B cell (primary cell): ENCODE measurements at regions not wholly inside any gene's neighbourhood (a gene's known extent, or its start where the extent isn't known, plus 50 kb on each side); places are given as distances from the start of the nearest gene placed in this dataset.

Experiments
- ATAC-seq: fragments of 200-7000 bp; cut with Tn5 transposase; one replicate; pipeline ENCODE4 v1.10.0; 2021; ENCODE audit warnings: low read depth, mild to moderate bottlenecking, moderate number of reproducible peaks, moderate library complexity
- CTCF ChIA-PET: fragments of 350-600 bp; sonication (Branson Sonifier 250); formaldehyde crosslinking; loops from one replicate; lab custom pipeline; 2021; ENCODE audit warnings: antibody characterized with exemption, inconsistent platforms; lab: Charles Lee
- POLR2A ChIA-PET: fragments of 350-600 bp; sonication (Branson Sonifier 250); formaldehyde crosslinking; loops from one replicate; lab custom pipeline; 2021; ENCODE audit warnings: antibody characterized with exemption; lab: Charles Lee
- DNase-seq: peaks from one replicate; pipeline ENCODE4 v3.0.0; 2013
- H2AFZ ChIP-seq: 2 replicates; pipeline ENCODE4 v1.6.1; 2012; ENCODE audit warnings: mild to moderate bottlenecking, low read depth, low read length; ENCODE audit not compliant: insufficient read depth, poor library complexity, severe bottlenecking
- H3K27ac ChIP-seq, 2 donors: 1 replicate in 1 of 2; 2 replicates in 1 of 2; pipeline ENCODE4 v1.5.1; 2012 to 2013; ENCODE audit warnings: low read length in 2 of 2, mild to moderate bottlenecking in 2 of 2, moderate library complexity in 1 of 2
- H3K27me3 ChIP-seq, 4 experiments: fragments of 200-600 bp in 1 of 4; sonication (generic) in 1 of 4; replicated peaks in 1 of 4; 1 replicate in 2 of 4; 2 replicates in 2 of 4; pipeline versions ENCODE4 v1.6.1 to v1.7.0; 2013 to 2016; ENCODE audit warnings: low read length in 3 of 4, mild to moderate bottlenecking in 2 of 4, mixed read lengths in 1 of 4, moderate library complexity in 1 of 4; ENCODE audit not compliant: insufficient read depth in 4 of 4, control insufficient read depth in 3 of 4; ENCODE audit errors: control extremely low read depth in 1 of 4
- H3K36me3 ChIP-seq, 2 experiments: replicated peaks in 1 of 2; 1 replicate in 1 of 2; 2 replicates in 1 of 2; pipeline versions ENCODE4 v1.6.1 to v1.7.1; 2013; ENCODE audit warnings: low read length in 1 of 2; ENCODE audit not compliant: insufficient read depth in 2 of 2, control insufficient read depth in 1 of 2; ENCODE audit errors: control extremely low read depth in 1 of 2, extremely low read depth in 1 of 2
- H3K4me1 ChIP-seq, 2 donors: fragments of 200-600 bp in 1 of 2; sonication (generic) in 1 of 2; 1 replicate in 1 of 2; 2 replicates in 1 of 2; pipeline versions ENCODE4 v1.5.1 to v1.6.1; 2013 to 2017; ENCODE audit warnings: low read length in 2 of 2; ENCODE audit not compliant: control insufficient read depth in 2 of 2, insufficient read depth in 2 of 2
- H3K4me2 ChIP-seq: replicated peaks from 2 replicates; pipeline ENCODE3; 2012; ENCODE audit warnings: mild to moderate bottlenecking, low read depth, low read length; ENCODE audit not compliant: poor library complexity, severe bottlenecking
- H3K4me3 ChIP-seq, 5 experiments: fragments of 200-600 bp in 1 of 5; sonication (generic) in 1 of 5; 1 replicate in 3 of 5; 2 replicates in 2 of 5; pipeline versions ENCODE4 v1.5.1 to v1.7.0; 2011 to 2016; ENCODE audit warnings: low read length in 4 of 5, mild to moderate bottlenecking in 4 of 5, low read depth in 2 of 5, control low read depth in 1 of 5, moderate library complexity in 1 of 5; ENCODE audit not compliant: insufficient read depth in 1 of 5; ENCODE audit errors: control extremely low read depth in 1 of 5, extremely low read depth in 1 of 5
- H3K79me2 ChIP-seq: fragments of 200-600 bp; sonication (generic); one replicate; pipeline ENCODE4 v1.6.0; 2016; ENCODE audit warnings: low read length; ENCODE audit not compliant: control insufficient read depth, insufficient read depth
- H3K9ac ChIP-seq: fragments of 200-600 bp; sonication (generic); 2 replicates; pipeline ENCODE4 v1.6.1; 2017; ENCODE audit warnings: mild to moderate bottlenecking, low read length, moderate library complexity
- H3K9me3 ChIP-seq, 3 donors: one replicate each; pipeline versions ENCODE4 v1.6.1 to v1.7.1; 2013; ENCODE audit warnings: low read length in 2 of 3; ENCODE audit not compliant: control insufficient read depth in 2 of 3, insufficient read depth in 1 of 3; ENCODE audit errors: control extremely low read depth in 1 of 3
- H4K20me1 ChIP-seq: 2 replicates; pipeline ENCODE4 v1.6.0; 2012; ENCODE audit warnings: mild to moderate bottlenecking, low read length; ENCODE audit not compliant: insufficient read depth, control insufficient read depth, poor library complexity, severe bottlenecking
- H3K27ac Mint-ChIP-seq: one replicate; pipeline ENCODE4 v1.8.0; 2021; ENCODE audit warnings: mixed read lengths
- H3K27me3 Mint-ChIP-seq: one replicate; pipeline ENCODE4 v1.8.0; 2021; ENCODE audit warnings: mixed read lengths
- H3K4me1 Mint-ChIP-seq: one replicate; pipeline ENCODE4 v1.8.0; 2021; ENCODE audit warnings: mixed read lengths
- H3K4me3 Mint-ChIP-seq: one replicate; pipeline ENCODE4 v1.8.0; 2021; ENCODE audit warnings: mixed read lengths
- H3K9me3 Mint-ChIP-seq: one replicate; pipeline ENCODE4 v1.8.0; 2022; ENCODE audit warnings: mixed read lengths; ENCODE audit not compliant: insufficient read depth
- CTCF ChIP-seq: fragments of 200-600 bp; IDR thresholded peaks from one replicate; pipeline ENCODE4 v1.8.0; 2022; ENCODE audit warnings: antibody characterized with exemption, mild to moderate bottlenecking
- EZH2 ChIP-seq: IDR thresholded peaks from 2 replicates; pipeline ENCODE4 v1.6.1; 2012; ENCODE audit warnings: borderline replicate concordance, low read depth, mild to moderate bottlenecking, moderate library complexity, low read length; ENCODE audit not compliant: insufficient read depth, poor library complexity, severe bottlenecking
- WGBS: methylation state at CpG from one replicate; pipeline ENCODE4 v1.1.5; 2013; ENCODE audit warnings: missing lambda C conversion rate; ENCODE audit not compliant: insufficient coverage; 5-methylcytosine and 5-hydroxymethylcytosine counted together
- intact Hi-C: fragments of 100-400 bp; cut with micrococcal nuclease; formaldehyde crosslinking; loops from one replicate; pipeline ENCODE4 v1.10.0; 2022

DNA sequence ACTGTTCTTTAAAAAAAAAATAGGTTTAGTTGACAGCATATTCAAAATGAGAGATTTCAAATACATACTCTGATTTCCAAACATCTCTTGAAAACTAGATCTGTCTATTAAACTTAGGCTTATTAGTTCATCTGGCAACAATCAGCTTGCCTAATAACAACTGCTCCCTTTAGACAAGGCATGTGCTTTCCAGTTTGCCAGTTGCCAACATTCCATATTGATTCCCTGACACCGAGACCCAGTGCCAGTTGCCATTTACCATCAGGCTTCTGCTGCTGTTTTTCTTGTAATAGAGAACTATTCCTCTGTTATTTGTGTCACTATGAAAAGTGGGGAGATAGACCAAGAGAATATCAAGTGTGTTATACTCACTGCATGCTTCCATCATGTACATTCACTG is 256.0 kb downstream of the C1D start:
- Histone ChIP-seq H3K9me3 (peaks cover 0 to 13% (median 2%) of the 10 kb centered on the region in 3 donors), H3K4me1 (no peaks in the 10 kb centered on the region), H4K20me1 (no peaks in the 10 kb centered on the region), H3K79me2 (no peaks in the 10 kb centered on the region), H3K27ac (no peak overlapping the region), H3K27me3 (peaks cover 0 to 8% (median 0%) of the 10 kb centered on the region in 4 experiments), H2AFZ (no peak overlapping the region), H3K4me2 (no peak overlapping the region), H3K9ac (no peak overlapping the region), H3K4me3 (no peak overlapping the region), H3K36me3 (no peaks in the 10 kb centered on the region)
- peaks cover 33% of the 10 kb centered on the region for H3K27me3 Mint-ChIP-seq
- ATAC-seq: no peak
- POLR2A ChIA-PET: no interaction called here
- H3K4me3 Mint-ChIP-seq: no peak overlapping the region
- WGBS: no CpG with 5 or more reads among the region's 1 CpG
- DNase-seq: no peak
- H3K4me1 Mint-ChIP-seq: no peaks in the 10 kb centered on the region
- intact Hi-C loops: no loop called here
- peaks cover 4% of the 10 kb centered on the region for H3K9me3 Mint-ChIP-seq
- CTCF ChIA-PET: no interaction called here
- H3K27ac Mint-ChIP-seq: no peak overlapping the region
- TF ChIP-seq EZH2 (no peak), CTCF (no peak)

DNA sequence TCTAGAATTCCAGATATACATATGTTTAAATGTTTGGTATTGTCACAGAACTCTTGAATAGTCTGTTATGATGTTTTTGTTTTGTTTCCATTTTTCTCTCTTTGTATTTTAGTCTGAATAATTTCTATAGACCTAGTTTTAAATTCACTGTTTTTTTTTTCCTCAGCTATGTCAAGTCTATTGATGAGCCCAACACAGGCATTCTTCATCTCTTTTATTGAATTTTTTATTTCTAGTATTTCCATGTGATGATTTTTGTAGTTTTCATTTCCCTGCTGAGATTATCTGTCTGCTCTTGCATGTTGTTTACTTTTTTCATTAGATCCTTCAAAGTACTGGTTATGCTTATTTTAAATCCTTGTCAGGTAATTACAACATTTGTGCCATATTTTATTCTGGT is 254.7 kb downstream of the C1D start:
- H4K20me1 ChIP-seq: no peaks in the 10 kb centered on the region
- H3K4me1 Mint-ChIP-seq: no peaks in the 10 kb centered on the region
- H3K27ac Mint-ChIP-seq: no peak overlapping the region
- H3K9me3 Mint-ChIP-seq: peaks cover 6% of the 10 kb centered on the region
- no peak overlapping the region for H3K4me2 ChIP-seq
- H3K4me3 Mint-ChIP-seq: no peak overlapping the region
- ChIA-PET CTCF (no interaction called here), POLR2A (no interaction called here)
- no peak overlapping the region for H3K4me3 ChIP-seq
- ATAC-seq: no peak
- H3K4me1 ChIP-seq: no peaks in the 10 kb centered on the region
- TF ChIP-seq CTCF (no peak), EZH2 (no peak)
- H3K36me3 ChIP-seq: no peaks in the 10 kb centered on the region
- intact Hi-C loops: no loop called here
- no peak overlapping the region for H3K27ac ChIP-seq
- H3K79me2 ChIP-seq: no peaks in the 10 kb centered on the region
- peaks cover 0 to 8% (median 0%) of the 10 kb centered on the region in 4 experiments for H3K27me3 ChIP-seq
- DNase-seq: no peak
- H3K9me3 ChIP-seq: peaks cover 0 to 13% (median 2%) of the 10 kb centered on the region in 3 donors
- H3K9ac ChIP-seq: no peak overlapping the region
- H2AFZ ChIP-seq: no peak overlapping the region
- H3K27me3 Mint-ChIP-seq: peaks cover 34% of the 10 kb centered on the region
